HEK293 (cell line): ENCODE measurements at regions not wholly inside any gene's neighbourhood (a gene's known extent, or its start where the extent isn't known, plus 50 kb on each side); places are given as distances from the start of the nearest gene placed in this dataset.

ENCODE experiments used
- CTCF ChIP-seq: fragments of 450-650 bp; formaldehyde crosslinking; IDR thresholded peaks from 2 replicates; pipeline ENCODE4 v1.5.1; 2016; ENCODE audit warnings: missing biosample characterization, missing genetic modification characterization
- MEIS1 ChIP-seq: sonication (generic); formaldehyde crosslinking; IDR thresholded peaks from 2 replicates; pipeline ENCODE4 v1.8.1; 2022; ENCODE audit warnings: missing genetic modification reagents, mild to moderate bottlenecking, borderline replicate concordance
- REPIN1 ChIP-seq: fragments of 450-650 bp; formaldehyde crosslinking; IDR thresholded peaks from 2 replicates; pipeline ENCODE4 v1.5.1; 2017; ENCODE audit warnings: missing biosample characterization, missing genetic modification characterization, low read depth
- ZNF184 ChIP-seq: fragments of 450-650 bp; IDR thresholded peaks from 2 replicates; pipeline ENCODE4 v1.5.1; 2018; ENCODE audit warnings: missing biosample characterization, mild to moderate bottlenecking, missing genetic modification characterization
- ZNF248 ChIP-seq: fragments of 450-650 bp; formaldehyde crosslinking; IDR thresholded peaks from 2 replicates; pipeline ENCODE4 v1.5.1; 2017; ENCODE audit warnings: missing biosample characterization, missing genetic modification characterization
- ZNF274 ChIP-seq, 2 experiments: fragments of 200-500 bp in 1 of 2; fragments of 450-650 bp in 1 of 2; sonication (Bioruptor generic) in 1 of 2; formaldehyde crosslinking in 1 of 2; IDR thresholded peaks; 2 replicates each; pipeline versions ENCODE4 v1.5.1 to v1.6.1; 2014 to 2016; ENCODE audit warnings: borderline replicate concordance in 1 of 2, inconsistent platforms in 1 of 2, low read length in 1 of 2, missing biosample characterization in 1 of 2, missing genetic modification characterization in 1 of 2
- ZNF394 ChIP-seq: fragments of 450-650 bp; formaldehyde crosslinking; IDR thresholded peaks from 2 replicates; pipeline ENCODE4 v1.5.1; 2016; ENCODE audit warnings: missing biosample characterization, missing genetic modification characterization, mild to moderate bottlenecking, moderate library complexity, borderline replicate concordance
- ZNF677 ChIP-seq: fragments of 450-650 bp; IDR thresholded peaks from 2 replicates; pipeline ENCODE4 v1.5.0; 2018; ENCODE audit warnings: missing biosample characterization, mild to moderate bottlenecking, missing genetic modification characterization, moderate library complexity
- TF ChIP-seq, protein P1 (sequence below): fragments of 450-650 bp; formaldehyde crosslinking; IDR thresholded peaks from 2 replicates; pipeline ENCODE4 v1.5.1; 2016; ENCODE audit warnings: missing biosample characterization, missing genetic modification characterization
- TF ChIP-seq, protein P2 (sequence below): IDR thresholded peaks from 2 replicates; pipeline ENCODE4 v1.6.1; 2011; ENCODE audit warnings: mild to moderate bottlenecking, low read depth, low read length, borderline replicate concordance
- TF ChIP-seq, protein P3 (sequence below): fragments of 450-650 bp; IDR thresholded peaks from 2 replicates; pipeline ENCODE4 v1.5.1; 2018; ENCODE audit warnings: missing biosample characterization, missing genetic modification characterization
- TF ChIP-seq, protein P4 (sequence below): fragments of 450-650 bp; formaldehyde crosslinking; IDR thresholded peaks from 2 replicates; pipeline ENCODE4 v1.5.1; 2016; ENCODE audit warnings: missing biosample characterization, missing genetic modification characterization, borderline replicate concordance

DNA sequence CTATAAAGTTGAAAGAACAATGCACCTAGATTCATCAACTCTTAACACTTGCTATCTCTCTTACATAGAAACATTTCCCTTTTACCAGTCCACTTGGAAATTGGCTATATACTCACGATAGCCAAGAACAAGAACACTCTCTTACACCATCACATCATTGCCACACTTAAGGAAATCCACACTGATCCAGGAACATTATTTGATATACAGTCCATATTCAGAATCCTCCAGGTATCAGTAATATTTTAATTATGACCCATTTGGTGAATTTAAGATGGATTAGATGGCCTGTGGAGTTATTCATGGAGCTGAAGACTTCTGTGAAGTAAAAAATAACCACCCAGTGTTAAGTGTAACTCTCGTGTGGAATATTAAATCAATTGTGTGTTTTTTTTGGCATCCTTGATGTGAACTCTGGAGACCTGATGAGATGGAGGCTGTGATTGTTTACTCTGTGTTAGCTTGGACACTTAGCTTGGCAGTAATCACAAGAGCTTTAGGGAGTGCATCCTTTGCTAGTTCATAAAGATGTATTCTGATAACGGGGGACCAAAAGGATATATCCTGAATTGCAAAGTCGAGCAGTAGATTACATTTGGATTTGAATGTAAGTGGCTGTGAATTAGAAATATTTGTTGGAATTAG, 52.0 kb upstream of the ABL1 start:
- no peak for TF ChIP-seq MEIS1 (CRISPR knock-in tag)
- TF ChIP-seq, protein P1, sequence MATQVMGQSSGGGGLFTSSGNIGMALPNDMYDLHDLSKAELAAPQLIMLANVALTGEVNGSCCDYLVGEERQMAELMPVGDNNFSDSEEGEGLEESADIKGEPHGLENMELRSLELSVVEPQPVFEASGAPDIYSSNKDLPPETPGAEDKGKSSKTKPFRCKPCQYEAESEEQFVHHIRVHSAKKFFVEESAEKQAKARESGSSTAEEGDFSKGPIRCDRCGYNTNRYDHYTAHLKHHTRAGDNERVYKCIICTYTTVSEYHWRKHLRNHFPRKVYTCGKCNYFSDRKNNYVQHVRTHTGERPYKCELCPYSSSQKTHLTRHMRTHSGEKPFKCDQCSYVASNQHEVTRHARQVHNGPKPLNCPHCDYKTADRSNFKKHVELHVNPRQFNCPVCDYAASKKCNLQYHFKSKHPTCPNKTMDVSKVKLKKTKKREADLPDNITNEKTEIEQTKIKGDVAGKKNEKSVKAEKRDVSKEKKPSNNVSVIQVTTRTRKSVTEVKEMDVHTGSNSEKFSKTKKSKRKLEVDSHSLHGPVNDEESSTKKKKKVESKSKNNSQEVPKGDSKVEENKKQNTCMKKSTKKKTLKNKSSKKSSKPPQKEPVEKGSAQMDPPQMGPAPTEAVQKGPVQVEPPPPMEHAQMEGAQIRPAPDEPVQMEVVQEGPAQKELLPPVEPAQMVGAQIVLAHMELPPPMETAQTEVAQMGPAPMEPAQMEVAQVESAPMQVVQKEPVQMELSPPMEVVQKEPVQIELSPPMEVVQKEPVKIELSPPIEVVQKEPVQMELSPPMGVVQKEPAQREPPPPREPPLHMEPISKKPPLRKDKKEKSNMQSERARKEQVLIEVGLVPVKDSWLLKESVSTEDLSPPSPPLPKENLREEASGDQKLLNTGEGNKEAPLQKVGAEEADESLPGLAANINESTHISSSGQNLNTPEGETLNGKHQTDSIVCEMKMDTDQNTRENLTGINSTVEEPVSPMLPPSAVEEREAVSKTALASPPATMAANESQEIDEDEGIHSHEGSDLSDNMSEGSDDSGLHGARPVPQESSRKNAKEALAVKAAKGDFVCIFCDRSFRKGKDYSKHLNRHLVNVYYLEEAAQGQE = no peak
- TF ChIP-seq CTCF (tag by site-specific recombination) = no peak
- no peak for TF ChIP-seq ZNF394 (tag by site-specific recombination)
- no peak for TF ChIP-seq ZNF184 (tag by site-specific recombination)
- TF ChIP-seq, protein P2, sequence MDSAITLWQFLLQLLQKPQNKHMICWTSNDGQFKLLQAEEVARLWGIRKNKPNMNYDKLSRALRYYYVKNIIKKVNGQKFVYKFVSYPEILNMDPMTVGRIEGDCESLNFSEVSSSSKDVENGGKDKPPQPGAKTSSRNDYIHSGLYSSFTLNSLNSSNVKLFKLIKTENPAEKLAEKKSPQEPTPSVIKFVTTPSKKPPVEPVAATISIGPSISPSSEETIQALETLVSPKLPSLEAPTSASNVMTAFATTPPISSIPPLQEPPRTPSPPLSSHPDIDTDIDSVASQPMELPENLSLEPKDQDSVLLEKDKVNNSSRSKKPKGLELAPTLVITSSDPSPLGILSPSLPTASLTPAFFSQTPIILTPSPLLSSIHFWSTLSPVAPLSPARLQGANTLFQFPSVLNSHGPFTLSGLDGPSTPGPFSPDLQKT = no peak
- no peak for TF ChIP-seq REPIN1 (tag by site-specific recombination)
- TF ChIP-seq, protein P3, sequence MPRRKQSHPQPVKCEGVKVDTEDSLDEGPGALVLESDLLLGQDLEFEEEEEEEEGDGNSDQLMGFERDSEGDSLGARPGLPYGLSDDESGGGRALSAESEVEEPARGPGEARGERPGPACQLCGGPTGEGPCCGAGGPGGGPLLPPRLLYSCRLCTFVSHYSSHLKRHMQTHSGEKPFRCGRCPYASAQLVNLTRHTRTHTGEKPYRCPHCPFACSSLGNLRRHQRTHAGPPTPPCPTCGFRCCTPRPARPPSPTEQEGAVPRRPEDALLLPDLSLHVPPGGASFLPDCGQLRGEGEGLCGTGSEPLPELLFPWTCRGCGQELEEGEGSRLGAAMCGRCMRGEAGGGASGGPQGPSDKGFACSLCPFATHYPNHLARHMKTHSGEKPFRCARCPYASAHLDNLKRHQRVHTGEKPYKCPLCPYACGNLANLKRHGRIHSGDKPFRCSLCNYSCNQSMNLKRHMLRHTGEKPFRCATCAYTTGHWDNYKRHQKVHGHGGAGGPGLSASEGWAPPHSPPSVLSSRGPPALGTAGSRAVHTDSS (tag by site-specific recombination) = no peak
- no peak for TF ChIP-seq ZNF677 (tag by site-specific recombination)
- TF ChIP-seq, protein P4, sequence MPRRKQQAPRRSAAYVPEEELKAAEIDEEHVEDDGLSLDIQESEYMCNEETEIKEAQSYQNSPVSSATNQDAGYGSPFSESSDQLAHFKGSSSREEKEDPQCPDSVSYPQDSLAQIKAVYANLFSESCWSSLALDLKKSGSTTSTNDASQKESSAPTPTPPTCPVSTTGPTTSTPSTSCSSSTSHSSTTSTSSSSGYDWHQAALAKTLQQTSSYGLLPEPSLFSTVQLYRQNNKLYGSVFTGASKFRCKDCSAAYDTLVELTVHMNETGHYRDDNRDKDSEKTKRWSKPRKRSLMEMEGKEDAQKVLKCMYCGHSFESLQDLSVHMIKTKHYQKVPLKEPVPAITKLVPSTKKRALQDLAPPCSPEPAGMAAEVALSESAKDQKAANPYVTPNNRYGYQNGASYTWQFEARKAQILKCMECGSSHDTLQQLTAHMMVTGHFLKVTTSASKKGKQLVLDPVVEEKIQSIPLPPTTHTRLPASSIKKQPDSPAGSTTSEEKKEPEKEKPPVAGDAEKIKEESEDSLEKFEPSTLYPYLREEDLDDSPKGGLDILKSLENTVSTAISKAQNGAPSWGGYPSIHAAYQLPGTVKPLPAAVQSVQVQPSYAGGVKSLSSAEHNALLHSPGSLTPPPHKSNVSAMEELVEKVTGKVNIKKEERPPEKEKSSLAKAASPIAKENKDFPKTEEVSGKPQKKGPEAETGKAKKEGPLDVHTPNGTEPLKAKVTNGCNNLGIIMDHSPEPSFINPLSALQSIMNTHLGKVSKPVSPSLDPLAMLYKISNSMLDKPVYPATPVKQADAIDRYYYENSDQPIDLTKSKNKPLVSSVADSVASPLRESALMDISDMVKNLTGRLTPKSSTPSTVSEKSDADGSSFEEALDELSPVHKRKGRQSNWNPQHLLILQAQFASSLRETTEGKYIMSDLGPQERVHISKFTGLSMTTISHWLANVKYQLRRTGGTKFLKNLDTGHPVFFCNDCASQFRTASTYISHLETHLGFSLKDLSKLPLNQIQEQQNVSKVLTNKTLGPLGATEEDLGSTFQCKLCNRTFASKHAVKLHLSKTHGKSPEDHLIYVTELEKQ (tag by site-specific recombination) = no peak
- no peak for TF ChIP-seq ZNF274 (IDR thresholded peaks at IDR 0.05; ENCODE audit: low read length)
- no peak for TF ChIP-seq ZNF274 (tag by site-specific recombination; IDR thresholded peaks at IDR 0.05; ENCODE audit: borderline replicate concordance)
- TF ChIP-seq ZNF248 (tag by site-specific recombination) = no peak
